ENCODE measurements at regions not wholly inside any gene's neighbourhood (a gene's known extent, or its start where the extent isn't known, plus 50 kb on each side); places are given as distances from the start of the nearest gene placed in this dataset.

DNA sequence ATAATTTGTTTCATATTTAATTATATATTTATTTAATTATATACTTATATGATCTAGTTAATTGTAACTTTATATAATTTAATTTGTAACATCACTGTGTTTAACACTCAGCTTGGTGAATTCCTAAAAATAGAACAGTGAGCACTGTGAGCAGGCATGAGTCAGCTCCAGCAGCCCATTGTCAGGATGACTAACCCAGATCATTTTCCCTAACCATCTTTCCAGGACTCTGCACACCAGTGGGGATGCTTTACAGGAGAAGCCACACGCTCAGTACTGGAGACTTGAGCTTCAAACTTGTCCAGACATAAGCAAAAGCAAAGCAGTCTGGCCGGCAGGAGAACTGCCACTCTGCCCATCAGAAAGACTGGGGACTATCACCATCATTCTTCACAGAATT is 446.2 kb upstream of the TRPC7 start:
- H3K9me3 Mint-ChIP-seq (ENCODE audit: unreplicated experiment): no peaks in the 10 kb centered on the region
- no peaks in the 10 kb centered on the region for H3K36me3 Mint-ChIP-seq (ENCODE audit: unreplicated experiment)
- H3K4me3 Mint-ChIP-seq (ENCODE audit: unreplicated experiment): no peak overlapping the region
- TF ChIP-seq, protein P1, sequence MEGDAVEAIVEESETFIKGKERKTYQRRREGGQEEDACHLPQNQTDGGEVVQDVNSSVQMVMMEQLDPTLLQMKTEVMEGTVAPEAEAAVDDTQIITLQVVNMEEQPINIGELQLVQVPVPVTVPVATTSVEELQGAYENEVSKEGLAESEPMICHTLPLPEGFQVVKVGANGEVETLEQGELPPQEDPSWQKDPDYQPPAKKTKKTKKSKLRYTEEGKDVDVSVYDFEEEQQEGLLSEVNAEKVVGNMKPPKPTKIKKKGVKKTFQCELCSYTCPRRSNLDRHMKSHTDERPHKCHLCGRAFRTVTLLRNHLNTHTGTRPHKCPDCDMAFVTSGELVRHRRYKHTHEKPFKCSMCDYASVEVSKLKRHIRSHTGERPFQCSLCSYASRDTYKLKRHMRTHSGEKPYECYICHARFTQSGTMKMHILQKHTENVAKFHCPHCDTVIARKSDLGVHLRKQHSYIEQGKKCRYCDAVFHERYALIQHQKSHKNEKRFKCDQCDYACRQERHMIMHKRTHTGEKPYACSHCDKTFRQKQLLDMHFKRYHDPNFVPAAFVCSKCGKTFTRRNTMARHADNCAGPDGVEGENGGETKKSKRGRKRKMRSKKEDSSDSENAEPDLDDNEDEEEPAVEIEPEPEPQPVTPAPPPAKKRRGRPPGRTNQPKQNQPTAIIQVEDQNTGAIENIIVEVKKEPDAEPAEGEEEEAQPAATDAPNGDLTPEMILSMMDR (IDR thresholded peaks at IDR 0.05): no peak
- DNase-seq (ENCODE audit: extremely low spot score, unreplicated experiment): no peak
- H3K27ac Mint-ChIP-seq (ENCODE audit: unreplicated experiment): peak overlapping the region; percentile 8
- H3K4me1 Mint-ChIP-seq (ENCODE audit: unreplicated experiment): peaks cover 6% of the 10 kb centered on the region
- no peaks in the 10 kb centered on the region for H3K27me3 Mint-ChIP-seq (ENCODE audit: unreplicated experiment)

DNA sequence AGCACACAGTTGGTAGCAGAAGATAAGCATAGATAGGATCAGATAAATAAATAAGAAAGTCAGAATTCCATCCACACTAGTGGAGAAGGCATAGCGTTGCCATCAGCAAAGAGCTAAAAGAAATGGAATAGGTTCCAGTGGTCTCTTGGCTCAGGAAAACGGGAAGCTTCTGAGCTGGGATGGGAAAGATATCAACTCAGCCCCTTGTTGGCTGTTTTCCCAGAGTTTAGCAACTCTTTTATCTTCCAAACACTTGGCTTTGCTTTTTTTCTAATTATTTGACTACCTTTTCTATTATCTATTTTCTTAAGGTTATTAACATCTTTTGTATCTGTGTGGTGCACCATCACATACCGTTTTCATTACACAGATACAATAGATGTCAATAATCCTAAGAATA is 445.7 kb upstream of the TRPC7 start:
- Mint-ChIP-seq H3K36me3 (ENCODE audit: unreplicated experiment) (no peaks in the 10 kb centered on the region), H3K9me3 (ENCODE audit: unreplicated experiment) (no peaks in the 10 kb centered on the region), H3K27ac (ENCODE audit: unreplicated experiment) (no peak overlapping the region), H3K4me3 (ENCODE audit: unreplicated experiment) (no peak overlapping the region), H3K27me3 (ENCODE audit: unreplicated experiment) (no peaks in the 10 kb centered on the region), H3K4me1 (ENCODE audit: unreplicated experiment) (peaks cover 6% of the 10 kb centered on the region)
- TF ChIP-seq, protein P1 (IDR thresholded peaks at IDR 0.05): no peak
- DNase-seq (ENCODE audit: extremely low spot score, unreplicated experiment): no peak

DNA sequence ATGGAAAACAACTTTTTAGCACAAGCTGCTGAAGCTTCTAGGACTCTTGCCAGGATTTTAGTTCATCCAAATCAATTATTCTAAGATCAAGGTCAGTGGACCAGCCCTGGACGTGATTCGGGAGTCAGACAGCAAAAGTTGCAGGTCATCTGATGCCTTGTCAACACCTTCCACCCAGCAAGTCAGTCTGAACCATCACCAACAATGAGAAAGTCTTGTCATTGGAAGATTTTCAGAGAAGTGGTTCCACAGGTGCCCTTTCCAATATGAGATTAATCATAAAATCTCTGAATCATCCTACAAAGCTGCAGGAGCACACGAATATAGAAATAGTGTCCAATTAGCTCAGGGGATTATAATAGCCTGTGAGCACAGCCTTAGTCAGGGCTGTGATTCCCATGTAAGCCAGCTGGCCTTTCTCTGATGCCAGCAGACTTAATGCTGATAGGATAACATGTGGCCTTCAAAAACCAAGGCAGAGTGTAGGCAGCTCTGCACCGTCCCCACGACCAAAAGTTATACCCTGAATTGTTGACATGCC is 445.0 kb upstream of the TRPC7 start:
- no peak for DNase-seq (ENCODE audit: extremely low spot score, unreplicated experiment)
- no peaks in the 10 kb centered on the region for H3K27me3 Mint-ChIP-seq (ENCODE audit: unreplicated experiment)
- TF ChIP-seq, protein P1 (IDR thresholded peaks at IDR 0.05): no peak
- H3K36me3 Mint-ChIP-seq (ENCODE audit: unreplicated experiment): no peaks in the 10 kb centered on the region
- H3K27ac Mint-ChIP-seq (ENCODE audit: unreplicated experiment): no peak overlapping the region
- H3K9me3 Mint-ChIP-seq (ENCODE audit: unreplicated experiment): no peaks in the 10 kb centered on the region
- H3K4me3 Mint-ChIP-seq (ENCODE audit: unreplicated experiment): no peak overlapping the region
- peaks cover 6% of the 10 kb centered on the region for H3K4me1 Mint-ChIP-seq (ENCODE audit: unreplicated experiment)

DNA sequence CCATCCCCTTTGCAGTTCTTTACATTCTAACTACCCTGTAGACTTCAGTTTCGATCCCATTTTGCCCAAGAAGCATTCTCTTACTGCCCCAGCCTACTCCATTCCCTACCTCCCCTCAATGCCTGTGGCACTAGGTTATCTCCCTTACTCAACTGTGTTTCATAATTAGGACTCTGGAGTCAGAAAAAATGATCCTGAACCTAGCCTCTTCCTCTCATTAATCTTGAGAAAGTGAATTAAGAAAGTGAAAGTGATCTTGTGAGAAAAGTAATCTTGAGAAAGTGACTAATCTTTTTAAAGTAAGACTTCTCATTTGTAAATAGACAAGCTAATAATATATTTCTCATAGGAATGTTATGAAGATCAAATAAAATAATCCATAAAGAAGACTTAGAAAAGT is 444.0 kb upstream of the TRPC7 start:
- DNase-seq (ENCODE audit: extremely low spot score, unreplicated experiment): no peak
- Mint-ChIP-seq H3K4me1 (ENCODE audit: unreplicated experiment) (peaks cover 6% of the 10 kb centered on the region), H3K27ac (ENCODE audit: unreplicated experiment) (no peak overlapping the region)

DNA sequence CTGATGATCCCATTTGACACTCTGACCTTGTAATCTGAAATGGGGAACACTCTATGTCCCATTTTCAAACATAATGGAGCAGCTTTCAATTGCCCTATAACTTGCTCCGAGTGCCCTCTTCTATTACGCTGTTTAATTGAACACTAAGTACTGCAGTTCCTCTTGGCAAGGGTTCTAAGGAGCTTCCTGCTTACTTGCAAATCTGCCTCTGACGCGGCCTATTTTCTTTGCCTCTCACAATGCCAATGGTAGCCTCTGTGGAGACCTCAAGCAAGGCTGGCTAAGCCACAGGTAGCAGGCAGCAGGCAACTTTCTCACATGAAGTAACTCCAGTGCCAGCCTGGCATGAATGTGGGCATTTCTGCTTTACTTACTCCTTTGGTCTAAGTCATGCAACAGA is 443.4 kb upstream of the TRPC7 start:
- Mint-ChIP-seq H3K27ac (ENCODE audit: unreplicated experiment) (no peak overlapping the region), H3K4me3 (ENCODE audit: unreplicated experiment) (no peak overlapping the region), H3K9me3 (ENCODE audit: unreplicated experiment) (no peaks in the 10 kb centered on the region), H3K4me1 (ENCODE audit: unreplicated experiment) (peaks cover 6% of the 10 kb centered on the region), H3K27me3 (ENCODE audit: unreplicated experiment) (peaks cover 2% of the 10 kb centered on the region), H3K36me3 (ENCODE audit: unreplicated experiment) (no peaks in the 10 kb centered on the region)
- no peak for DNase-seq (ENCODE audit: extremely low spot score, unreplicated experiment)
- TF ChIP-seq, protein P1 (IDR thresholded peaks at IDR 0.05): no peak

More for the DNA sequence above, 444.0 kb upstream of the TRPC7 start:
- H3K4me3 Mint-ChIP-seq (ENCODE audit: unreplicated experiment): no peak overlapping the region
- TF ChIP-seq, protein P1 (IDR thresholded peaks at IDR 0.05): no peak
- no peaks in the 10 kb centered on the region for H3K9me3 Mint-ChIP-seq (ENCODE audit: unreplicated experiment)
- peaks cover 2% of the 10 kb centered on the region for H3K27me3 Mint-ChIP-seq (ENCODE audit: unreplicated experiment)
- no peaks in the 10 kb centered on the region for H3K36me3 Mint-ChIP-seq (ENCODE audit: unreplicated experiment)

Data from osteocyte (in vitro differentiated cells).